ENCODE measurements at regions not wholly inside any gene's neighbourhood (a gene's known extent, or its start where the extent isn't known, plus 50 kb on each side); places are given as distances from the start of the nearest gene placed in this dataset.
"Not testable (repeated sequence)": the region's sequence is repeated elsewhere in the genome, so short reads cannot be mapped to it uniquely, and the experiment has no call there.

- Histone ChIP-seq H3K27me3 (ENCODE audit: control insufficient read depth in 2 of 2, insufficient read depth in 2 of 2, low read length in 2 of 2) (no peaks in the 10 kb centered on the region), H3K9me3 (replicated peaks; ENCODE audit: control insufficient read depth, insufficient read depth, low read length) (no peaks in the 10 kb centered on the region), H3K4me3 (replicated peaks in 1 of 3; ENCODE audit: insufficient read depth in 1 of 3, low read depth in 1 of 3, low read length in 3 of 3) (no peak overlapping the region), H3K9me1 (replicated peaks; ENCODE audit: control insufficient read depth, extremely low read depth, insufficient read depth, low read length) (no peaks in the 10 kb centered on the region), H2AFZ (ENCODE audit: low read depth, low read length) (no peak overlapping the region), H3K4me1 (ENCODE audit: control insufficient read depth, extremely low read depth, insufficient read depth, low read length) (peaks cover 7% of the 10 kb centered on the region), H3K36me3 (ENCODE audit: control insufficient read depth in 2 of 2, extremely low read depth in 1 of 2, insufficient read depth in 2 of 2, low read length in 2 of 2) (no peaks in the 10 kb centered on the region), H3K79me2 (ENCODE audit: control insufficient read depth, insufficient read depth, low read length) (no peaks in the 10 kb centered on the region), H3K9ac (replicated peaks; ENCODE audit: extremely low read depth, insufficient read depth, low read length) (no peak overlapping the region), H4K20me1 (replicated peaks; ENCODE audit: control insufficient read depth, extremely low read depth, insufficient read depth, low read length) (no peaks in the 10 kb centered on the region), H3K27ac (ENCODE audit: insufficient read depth, low read depth, low read length) (no peak overlapping the region), H3K4me2 (ENCODE audit: insufficient read depth, low read length) (no peak overlapping the region)
- POLR2A ChIA-PET = no interaction called here
- CTCF ChIA-PET = interaction anchor here (0.8 to 1.1 kb wide), 3 partner anchors 24 to 41 kb away, joined by 3 to 7 read pairs (median 4); no protein-coding TSS in a partner anchor
- intact Hi-C loops (cut with micrococcal nuclease) = no loop called here
- DNase-seq (ENCODE audit: low read depth, low spot score) = no peak
- dilution Hi-C loops (cut with MboI; ENCODE audit: extremely low pct_ligation_motif_present, low sequenced_read_pairs) = no loop called here
- no peak for FAIRE-seq
- TF ChIP-seq POLR2A (IDR thresholded peaks at IDR 0.05; ENCODE audit: low read depth, low read length) (no peak), GATA2 (IDR thresholded peaks at IDR 0.05; ENCODE audit: insufficient read depth, insufficient read length, low read depth, low read length) (no peak), JUN (IDR thresholded peaks at IDR 0.05; ENCODE audit: borderline replicate concordance, insufficient read depth, insufficient read length, low read depth) (no peak), EZH2 (IDR thresholded peaks at IDR 0.05; ENCODE audit: borderline replicate concordance, low read depth, low read length, severe bottlenecking) (no peak), POLR2AphosphoS5 (IDR thresholded peaks at IDR 0.05; ENCODE audit: insufficient read depth, low read depth, low read length) (no peak), FOS (IDR thresholded peaks at IDR 0.05; ENCODE audit: borderline replicate concordance, insufficient read depth, low read length) (no peak), MYC (IDR thresholded peaks at IDR 0.05; ENCODE audit: low read depth, low read length) (no peak)
- TF ChIP-seq, protein P1, sequence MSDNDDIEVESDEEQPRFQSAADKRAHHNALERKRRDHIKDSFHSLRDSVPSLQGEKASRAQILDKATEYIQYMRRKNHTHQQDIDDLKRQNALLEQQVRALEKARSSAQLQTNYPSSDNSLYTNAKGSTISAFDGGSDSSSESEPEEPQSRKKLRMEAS (IDR thresholded peaks at IDR 0.05; ENCODE audit: insufficient read depth, insufficient read length) = no peak
- TF ChIP-seq, protein P2, sequence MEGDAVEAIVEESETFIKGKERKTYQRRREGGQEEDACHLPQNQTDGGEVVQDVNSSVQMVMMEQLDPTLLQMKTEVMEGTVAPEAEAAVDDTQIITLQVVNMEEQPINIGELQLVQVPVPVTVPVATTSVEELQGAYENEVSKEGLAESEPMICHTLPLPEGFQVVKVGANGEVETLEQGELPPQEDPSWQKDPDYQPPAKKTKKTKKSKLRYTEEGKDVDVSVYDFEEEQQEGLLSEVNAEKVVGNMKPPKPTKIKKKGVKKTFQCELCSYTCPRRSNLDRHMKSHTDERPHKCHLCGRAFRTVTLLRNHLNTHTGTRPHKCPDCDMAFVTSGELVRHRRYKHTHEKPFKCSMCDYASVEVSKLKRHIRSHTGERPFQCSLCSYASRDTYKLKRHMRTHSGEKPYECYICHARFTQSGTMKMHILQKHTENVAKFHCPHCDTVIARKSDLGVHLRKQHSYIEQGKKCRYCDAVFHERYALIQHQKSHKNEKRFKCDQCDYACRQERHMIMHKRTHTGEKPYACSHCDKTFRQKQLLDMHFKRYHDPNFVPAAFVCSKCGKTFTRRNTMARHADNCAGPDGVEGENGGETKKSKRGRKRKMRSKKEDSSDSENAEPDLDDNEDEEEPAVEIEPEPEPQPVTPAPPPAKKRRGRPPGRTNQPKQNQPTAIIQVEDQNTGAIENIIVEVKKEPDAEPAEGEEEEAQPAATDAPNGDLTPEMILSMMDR (IDR thresholded peaks at IDR 0.05; ENCODE audit: extremely low read depth in 1 of 2, insufficient read depth in 1 of 2, low read depth in 1 of 2, low read length in 2 of 2) = no peak
- BruUV-seq (replicated peaks) = no TSS peak
These were observed 106.2 kb downstream of the ERMARD start for GRCh38 chr6:169857343-169858292.

DNA sequence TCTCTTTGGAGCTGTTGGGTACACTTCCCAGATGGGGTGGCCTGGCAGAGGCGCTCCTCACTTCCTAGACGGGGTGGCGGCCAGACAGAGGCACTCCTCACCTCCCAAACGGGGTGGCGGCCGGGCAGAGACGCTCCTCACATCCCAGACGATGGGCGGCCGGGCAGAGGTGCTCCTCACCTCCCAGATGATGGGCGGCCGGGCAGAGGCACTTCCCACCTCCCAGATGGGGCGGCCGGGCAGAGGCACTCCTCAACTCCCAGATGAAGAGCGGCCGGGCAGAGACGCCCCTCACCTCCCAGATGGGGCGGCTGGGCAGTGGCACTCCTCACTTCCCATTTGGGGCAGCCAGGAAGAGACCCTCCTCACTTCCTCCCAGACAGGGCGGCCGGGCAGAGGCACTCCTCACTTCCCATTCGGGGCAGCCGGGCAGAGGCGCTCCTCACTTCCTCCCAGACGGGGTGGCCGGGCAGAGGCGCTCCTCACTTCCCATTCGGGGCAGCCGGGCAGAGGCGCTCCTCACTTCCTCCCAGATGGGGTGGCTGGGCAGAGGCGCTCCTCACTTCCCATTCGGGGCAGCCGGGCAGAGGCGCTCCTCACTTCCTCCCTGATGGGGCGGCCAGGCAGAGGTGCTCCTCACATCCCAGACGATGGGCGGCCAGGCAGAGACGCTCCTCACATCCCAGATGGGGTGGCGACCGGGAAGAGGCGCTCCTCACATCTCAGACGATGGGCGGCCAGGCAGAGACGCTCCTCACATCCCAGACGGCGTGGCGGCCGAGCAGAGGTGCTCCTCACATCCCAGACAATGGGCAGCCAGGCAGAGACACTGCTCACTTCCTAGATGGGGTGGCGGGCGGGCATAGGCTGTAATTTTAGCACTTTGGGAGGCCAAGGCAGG, 105.3 kb downstream of the ERMARD start:
- H3K27me3 ChIP-seq (ENCODE audit: control insufficient read depth in 2 of 2, insufficient read depth in 2 of 2, low read length in 2 of 2); H3K27ac ChIP-seq (ENCODE audit: insufficient read depth, low read depth, low read length); FAIRE-seq; dilution Hi-C loops (cut with MboI; ENCODE audit: extremely low pct_ligation_motif_present, low sequenced_read_pairs); H3K36me3 ChIP-seq (ENCODE audit: control insufficient read depth in 2 of 2, extremely low read depth in 1 of 2, insufficient read depth in 2 of 2, low read length in 2 of 2); H3K9ac ChIP-seq (replicated peaks; ENCODE audit: extremely low read depth, insufficient read depth, low read length); H3K4me2 ChIP-seq (ENCODE audit: insufficient read depth, low read length); BruUV-seq (replicated peaks); H3K79me2 ChIP-seq (ENCODE audit: control insufficient read depth, insufficient read depth, low read length); H2AFZ ChIP-seq (ENCODE audit: low read depth, low read length); DNase-seq (ENCODE audit: low read depth, low spot score); intact Hi-C loops (cut with micrococcal nuclease); H3K4me3 ChIP-seq (replicated peaks in 1 of 3; ENCODE audit: insufficient read depth in 1 of 3, low read depth in 1 of 3, low read length in 3 of 3); POLR2A ChIA-PET; H3K9me1 ChIP-seq (replicated peaks; ENCODE audit: control insufficient read depth, extremely low read depth, insufficient read depth, low read length); H4K20me1 ChIP-seq (replicated peaks; ENCODE audit: control insufficient read depth, extremely low read depth, insufficient read depth, low read length); CTCF ChIA-PET; H3K9me3 ChIP-seq (replicated peaks; ENCODE audit: control insufficient read depth, insufficient read depth, low read length): not testable (repeated sequence)
- peaks cover 15% of the 10 kb centered on the region for H3K4me1 ChIP-seq (ENCODE audit: control insufficient read depth, extremely low read depth, insufficient read depth, low read length)
